ENCODE measurements at regions not wholly inside any gene's neighbourhood (a gene's known extent, or its start where the extent isn't known, plus 50 kb on each side); places are given as distances from the start of the nearest gene placed in this dataset.

- no peak for DNase-seq
Measured at GRCh38 chr11:113634940-113635575, 71.0 kb downstream of the TMPRSS5 start.

DNA sequence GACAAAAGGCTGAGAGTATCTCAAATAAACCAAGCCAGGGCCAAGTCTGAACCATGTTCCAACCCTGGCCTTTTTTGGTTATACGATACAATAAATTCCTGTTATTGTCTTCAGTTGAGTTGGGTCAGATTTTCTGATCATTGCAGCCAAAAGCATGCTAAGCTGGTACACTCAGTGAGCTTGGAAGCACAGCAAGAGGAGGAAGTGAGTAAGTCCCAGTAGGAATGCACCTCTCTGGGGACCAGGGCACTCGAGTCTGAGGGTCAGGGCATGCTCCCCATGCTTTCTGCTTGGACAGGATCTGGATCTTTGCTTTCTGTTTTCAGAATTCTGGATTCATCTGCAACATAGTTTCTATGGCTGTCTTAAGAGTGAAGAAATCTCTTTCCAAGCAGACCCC is 73.1 kb downstream of the TMPRSS5 start:
- DNase-seq: no peak

GRCh38 chr11:113629562-113629961 is 76.5 kb downstream of the TMPRSS5 start:
- DNase-seq: no peak

- DNase-seq: no peak
Measured at GRCh38 chr11:113628912-113629311, 77.2 kb downstream of the TMPRSS5 start.

- DNase-seq: no peak
Measured at GRCh38 chr11:113627946-113628345, 78.2 kb downstream of the TMPRSS5 start.

DNA sequence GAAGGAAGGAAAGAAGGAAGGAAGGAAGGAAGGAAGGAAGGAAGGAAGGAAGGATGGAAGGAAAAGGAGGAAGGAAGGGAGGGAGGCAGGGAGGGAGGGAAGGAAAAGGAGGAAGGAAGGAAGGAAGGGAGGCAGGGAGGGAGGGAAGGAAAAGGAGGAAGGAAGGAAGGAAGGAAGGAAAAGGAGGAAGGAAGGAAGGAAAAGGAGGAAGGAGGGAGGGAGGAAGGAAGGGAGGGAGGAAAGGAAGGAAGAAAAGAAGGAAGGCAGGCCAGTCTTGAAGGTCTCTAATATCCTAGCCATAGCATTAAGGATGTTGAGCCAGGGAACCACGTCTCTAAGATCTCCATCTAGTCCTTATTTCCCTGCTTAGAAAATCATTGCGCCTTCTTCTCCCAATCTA is 78.8 kb downstream of the TMPRSS5 start:
- DNase-seq: no peak

DNA sequence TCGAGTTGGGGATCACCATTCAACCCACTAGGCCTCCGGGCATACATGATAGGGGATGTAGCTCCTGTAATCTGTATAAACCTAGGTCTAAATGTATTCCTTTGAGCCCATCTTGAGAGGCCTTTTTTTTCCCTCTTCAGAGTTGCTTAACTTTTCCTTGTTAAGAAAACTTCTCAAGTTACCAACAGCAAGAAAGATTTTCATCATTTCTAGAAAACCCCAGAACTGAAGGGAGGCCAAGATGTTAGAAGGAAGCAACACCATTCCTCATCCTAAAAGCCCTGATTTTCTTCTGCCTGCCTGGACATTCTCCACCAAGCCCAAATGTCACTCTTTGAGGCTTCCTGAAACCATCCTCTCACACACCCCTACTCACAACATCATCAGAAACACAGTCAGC is 79.4 kb downstream of the TMPRSS5 start:
- DNase-seq: no peak

- DNase-seq: no peak
Measured at GRCh38 chr11:113623114-113623513, 83.0 kb downstream of the TMPRSS5 start.

DNA sequence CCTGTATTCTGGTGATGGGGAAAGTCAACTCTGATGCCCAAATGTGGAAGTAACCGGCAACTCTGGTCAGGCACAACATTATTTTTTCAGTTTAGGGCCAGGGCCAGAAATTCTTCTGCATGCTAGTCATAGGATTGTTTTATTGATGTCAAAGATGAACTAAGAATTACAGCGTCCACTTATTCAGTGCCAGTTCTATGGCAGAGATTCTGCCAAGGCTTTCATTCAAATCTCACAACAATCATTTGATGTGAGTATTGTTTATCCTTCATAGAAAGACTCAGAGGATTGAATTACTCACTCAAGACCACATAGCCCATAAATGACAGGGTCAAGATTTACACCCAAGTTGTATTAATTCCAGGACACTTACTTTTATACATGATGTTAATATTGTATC is 87.7 kb downstream of the TMPRSS5 start:
- no peak for DNase-seq

GRCh38 chr11:113615773-113616172 is 90.3 kb downstream of the TMPRSS5 start:
- no peak for DNase-seq

GRCh38 chr11:113615098-113615497 is 91.0 kb downstream of the TMPRSS5 start:
- no peak for DNase-seq

- DNase-seq: no peak
Measured at GRCh38 chr11:113614097-113614496, 92.0 kb downstream of the TMPRSS5 start.

GRCh38 chr11:113613619-113614018 is 92.5 kb downstream of the TMPRSS5 start:
- DNase-seq: no peak

- no peak for DNase-seq
Measured at GRCh38 chr11:113604186-113604585, 101.9 kb downstream of the TMPRSS5 start.

DNA sequence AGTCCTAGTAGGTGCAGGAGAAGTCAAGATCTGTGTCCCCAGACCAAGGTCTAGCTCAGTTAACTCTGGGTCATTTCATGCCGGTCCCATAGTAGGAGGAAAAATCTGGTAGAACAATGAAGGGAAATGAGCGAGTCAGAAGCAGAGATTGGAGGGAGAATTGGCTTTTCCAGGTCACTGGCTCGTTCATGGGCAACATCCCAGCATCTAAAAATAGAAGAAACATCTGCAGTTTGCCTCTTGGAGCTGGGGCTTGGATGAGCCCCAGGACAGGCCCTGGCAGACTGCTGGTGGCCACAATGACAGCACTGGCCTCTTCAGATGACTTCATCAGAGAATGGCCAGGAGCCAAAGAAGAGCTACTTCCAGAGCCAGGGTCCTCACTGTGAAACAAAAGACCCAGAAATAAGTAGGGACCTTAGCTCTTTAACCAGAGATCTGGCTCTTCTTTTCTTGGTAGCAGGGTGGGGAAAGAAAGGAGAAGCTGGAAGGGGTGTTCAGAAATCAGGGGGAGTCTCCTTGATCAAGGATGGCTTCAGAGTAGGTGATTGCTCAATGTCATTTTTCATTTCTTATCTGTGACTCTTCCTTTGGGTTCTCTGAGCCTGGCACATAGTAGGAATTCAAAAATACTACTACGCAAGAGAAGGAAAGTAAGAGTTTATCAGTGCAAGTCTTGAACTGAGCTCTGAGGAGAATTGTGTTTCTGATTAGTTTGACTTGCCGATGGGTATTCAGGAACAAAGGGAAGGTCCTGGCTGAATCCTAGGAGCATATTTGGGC is 102.6 kb downstream of the TMPRSS5 start:
- no peak for DNase-seq

DNA sequence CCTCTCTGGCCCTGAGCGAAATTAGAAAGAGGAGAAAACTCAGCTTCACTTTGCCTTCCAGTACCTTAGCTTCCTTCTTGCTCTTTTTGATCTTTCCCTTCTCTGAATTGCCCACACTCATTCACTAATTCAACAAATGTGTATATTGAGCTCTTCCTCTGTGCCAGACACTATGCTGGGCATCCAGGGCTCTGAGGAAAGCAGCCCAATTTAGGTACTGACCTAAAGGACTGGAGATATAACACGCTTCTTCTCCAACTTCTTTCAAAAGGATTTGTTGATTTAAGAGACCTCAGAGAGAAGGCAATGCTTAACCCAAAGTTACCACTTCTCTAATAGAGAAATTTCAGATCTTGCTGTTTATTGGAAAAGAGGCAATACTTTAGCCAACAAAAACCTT is 103.6 kb downstream of the TMPRSS5 start:
- DNase-seq: no peak

GRCh38 chr11:113596658-113597057 is 109.5 kb downstream of the TMPRSS5 start:
- DNase-seq: no peak

DNA sequence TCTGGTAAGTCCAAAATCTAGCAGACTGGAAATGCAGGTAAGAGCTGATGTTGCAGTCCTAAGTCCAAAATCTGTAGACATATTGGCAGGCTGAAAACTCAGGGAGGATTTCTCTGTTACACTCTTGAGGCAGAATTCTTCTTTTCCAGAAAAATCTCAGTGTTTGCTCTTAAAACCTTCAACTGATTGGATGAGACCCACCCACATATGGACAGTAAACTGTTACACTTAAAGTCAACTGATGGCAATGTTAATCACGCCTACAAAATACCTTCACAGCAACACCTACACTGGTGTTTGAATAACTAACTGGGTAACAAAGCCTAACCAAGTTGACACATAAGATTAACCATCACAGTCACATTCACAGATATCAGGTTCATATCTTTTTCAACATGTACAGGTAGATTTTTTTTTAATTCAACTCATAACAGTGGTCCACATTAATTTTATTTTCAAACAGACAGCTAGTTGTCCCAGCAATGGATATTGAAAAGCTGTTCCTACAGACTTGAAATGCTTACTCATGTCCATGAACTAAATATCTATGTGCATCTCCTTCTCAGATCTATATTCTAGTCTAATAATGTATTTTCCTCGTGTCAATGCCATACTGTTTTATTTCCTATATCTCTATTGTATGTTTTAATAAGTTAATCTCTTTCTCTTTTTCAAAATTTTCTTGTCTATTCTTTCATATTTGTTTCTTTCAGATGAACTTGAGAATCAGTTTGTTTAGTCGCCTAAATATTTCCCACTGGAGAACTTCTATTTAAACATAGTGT is 110.1 kb downstream of the TMPRSS5 start:
- DNase-seq: no peak

GRCh38 chr11:113593698-113594308 is 112.3 kb downstream of the TMPRSS5 start:
- no peak for DNase-seq

- no peak for DNase-seq
Measured at GRCh38 chr11:113591117-113591516, 115.0 kb downstream of the TMPRSS5 start.

GRCh38 chr11:113587308-113587739 is 112.1 kb upstream of the DRD2 start:
- no peak for DNase-seq

DNA sequence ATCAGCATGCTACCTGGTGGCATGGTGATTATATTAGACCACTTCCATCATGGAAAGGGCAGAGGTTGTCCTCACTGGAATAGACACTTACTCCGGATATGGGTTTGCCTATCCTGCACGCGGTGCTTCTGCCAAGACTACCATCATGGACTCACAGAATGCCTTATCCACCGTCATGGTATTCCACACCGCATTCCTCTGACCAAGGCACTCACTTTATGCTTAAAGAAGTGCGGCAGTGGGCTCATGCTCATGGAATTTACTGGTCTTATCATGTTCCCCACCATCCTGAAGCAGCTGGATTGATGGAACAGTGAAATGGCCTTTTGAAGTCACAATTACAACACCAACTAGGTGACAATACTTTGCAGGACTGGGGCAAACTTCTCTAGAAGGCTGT is 109.2 kb upstream of the DRD2 start:
- no peak for DNase-seq

DNA sequence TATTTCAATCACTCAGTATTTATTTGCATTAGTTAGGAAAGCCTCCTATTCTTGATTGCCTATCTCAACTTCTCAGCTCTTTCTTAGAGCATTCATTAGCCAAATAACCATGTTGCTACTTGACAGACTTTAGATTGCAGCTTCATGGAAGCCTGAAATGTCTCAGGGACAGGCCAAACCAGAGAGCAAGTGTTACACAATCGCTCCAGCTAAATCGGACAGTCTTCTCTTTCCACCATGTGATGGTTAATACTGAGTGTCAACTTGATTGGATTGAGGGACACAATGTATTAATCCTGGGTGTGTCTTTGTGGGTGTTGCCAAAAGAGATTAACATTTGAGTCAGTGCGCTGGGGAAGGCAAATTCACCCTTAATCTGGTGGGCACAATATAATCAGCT is 106.5 kb upstream of the DRD2 start:
- DNase-seq: no peak
